Testis (tissue), 2 donors: ENCODE measurements at regions not wholly inside any gene's neighbourhood (a gene's known extent, or its start where the extent isn't known, plus 50 kb on each side); places are given as distances from the start of the nearest gene placed in this dataset.

ENCODE experiments used
- DNase-seq: peaks from one replicate; pipeline ENCODE4 v3.0.0-alpha.2; 2019
- H3K27ac ChIP-seq, 2 donors: fragments of 200-600 bp; sonication (generic); one replicate each; pipeline ENCODE4 v1.5.1; 2019
- H3K27me3 ChIP-seq: fragments of 200-600 bp; sonication (generic); one replicate; pipeline ENCODE4 v1.5.1; 2019
- H3K36me3 ChIP-seq: fragments of 200-600 bp; sonication (generic); one replicate; pipeline ENCODE4 v1.5.1; 2017; ENCODE audit warnings: low read depth; ENCODE audit errors: missing control alignments
- H3K4me1 ChIP-seq: fragments of 200-600 bp; sonication (generic); one replicate; pipeline ENCODE4 v1.5.1; 2019
- H3K4me3 ChIP-seq, 2 donors: fragments of 200-600 bp; sonication (generic); one replicate each; pipeline ENCODE4 v1.5.1; 2017 to 2019
- H3K9me3 ChIP-seq: fragments of 200-600 bp; sonication (generic); one replicate; pipeline ENCODE4 v1.5.1; 2017
- POLR2A ChIP-seq: fragments of 450-650 bp; IDR thresholded peaks from one replicate; pipeline ENCODE4 v1.6.1; 2017; ENCODE audit warnings: antibody characterized with exemption, mild to moderate bottlenecking, moderate library complexity
- WGBS, 2 donors: methylation state at CpG; one replicate each; pipeline ENCODE4 v1.1.5; 2018; 5-methylcytosine and 5-hydroxymethylcytosine counted together
- intact Hi-C: fragments of 100-400 bp; cut with DNase I; formaldehyde crosslinking; loops from one replicate; pipeline ENCODE4 v1.15.1; 2023; ENCODE audit warnings: low total_unique reads
- TF ChIP-seq, protein P1 (sequence below), 3 experiments: fragments of 450-650 bp in 2 of 3; fragments of 200-600 bp in 1 of 3; sonication (generic) in 1 of 3; IDR thresholded peaks; one replicate each; pipeline ENCODE4 v1.5.1; 2016 to 2019; ENCODE audit warnings: antibody characterized with exemption in 3 of 3, mild to moderate bottlenecking in 2 of 3, moderate library complexity in 1 of 3

DNA sequence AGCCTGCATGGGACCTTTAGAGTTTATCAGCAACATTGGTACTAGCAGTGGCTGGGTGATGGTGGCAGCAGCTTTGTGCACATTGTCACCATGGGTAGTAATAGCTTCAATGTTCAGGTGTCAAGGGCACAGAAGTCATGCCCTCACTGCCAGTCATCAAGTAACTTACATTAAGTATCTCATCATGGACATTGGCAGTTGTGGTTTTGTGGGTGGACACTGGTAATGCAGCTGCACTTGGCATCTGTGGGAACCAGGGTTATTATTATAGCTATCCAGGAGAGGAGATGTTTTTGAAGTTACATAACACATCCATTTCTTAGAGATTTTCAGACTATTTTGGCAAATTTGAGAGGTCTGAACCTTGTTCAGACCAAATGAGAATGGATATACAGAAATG, 243.2 kb upstream of the NOCT start:
- intact Hi-C loops: no loop called here
- DNase-seq: no peak
- H3K9me3 ChIP-seq: no peaks in the 10 kb centered on the region
- H3K4me1 ChIP-seq: no peaks in the 10 kb centered on the region
- no peak for TF ChIP-seq POLR2A
- TF ChIP-seq, protein P1, sequence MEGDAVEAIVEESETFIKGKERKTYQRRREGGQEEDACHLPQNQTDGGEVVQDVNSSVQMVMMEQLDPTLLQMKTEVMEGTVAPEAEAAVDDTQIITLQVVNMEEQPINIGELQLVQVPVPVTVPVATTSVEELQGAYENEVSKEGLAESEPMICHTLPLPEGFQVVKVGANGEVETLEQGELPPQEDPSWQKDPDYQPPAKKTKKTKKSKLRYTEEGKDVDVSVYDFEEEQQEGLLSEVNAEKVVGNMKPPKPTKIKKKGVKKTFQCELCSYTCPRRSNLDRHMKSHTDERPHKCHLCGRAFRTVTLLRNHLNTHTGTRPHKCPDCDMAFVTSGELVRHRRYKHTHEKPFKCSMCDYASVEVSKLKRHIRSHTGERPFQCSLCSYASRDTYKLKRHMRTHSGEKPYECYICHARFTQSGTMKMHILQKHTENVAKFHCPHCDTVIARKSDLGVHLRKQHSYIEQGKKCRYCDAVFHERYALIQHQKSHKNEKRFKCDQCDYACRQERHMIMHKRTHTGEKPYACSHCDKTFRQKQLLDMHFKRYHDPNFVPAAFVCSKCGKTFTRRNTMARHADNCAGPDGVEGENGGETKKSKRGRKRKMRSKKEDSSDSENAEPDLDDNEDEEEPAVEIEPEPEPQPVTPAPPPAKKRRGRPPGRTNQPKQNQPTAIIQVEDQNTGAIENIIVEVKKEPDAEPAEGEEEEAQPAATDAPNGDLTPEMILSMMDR (IDR thresholded peaks at IDR 0.05): no peak
- no peaks in the 10 kb centered on the region for H3K27me3 ChIP-seq
- H3K27ac ChIP-seq: no peak overlapping the region
- no peaks in the 10 kb centered on the region for H3K36me3 ChIP-seq
- no peak overlapping the region for H3K4me3 ChIP-seq

DNA sequence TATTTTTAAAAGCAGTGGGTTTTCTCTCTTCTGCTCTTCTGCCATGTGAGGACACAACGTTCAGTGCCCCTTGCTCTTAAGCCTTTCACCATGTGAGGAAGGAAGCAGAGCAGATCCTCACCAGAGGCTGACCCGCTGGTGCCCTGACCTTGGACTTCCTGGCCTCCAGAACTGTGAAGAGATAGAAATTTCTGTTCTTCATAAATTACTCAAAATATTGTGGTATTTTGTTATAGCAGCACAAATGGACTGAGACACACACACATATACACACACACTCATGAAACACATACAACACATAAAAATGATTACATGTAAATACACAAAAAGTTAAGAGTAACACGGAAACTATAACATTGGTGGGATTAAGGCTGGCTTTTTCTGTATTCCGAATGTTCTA, 244.8 kb upstream of the NOCT start:
- H3K4me1 ChIP-seq: no peaks in the 10 kb centered on the region
- H3K27me3 ChIP-seq: no peaks in the 10 kb centered on the region
- DNase-seq: no peak
- TF ChIP-seq, protein P1 (IDR thresholded peaks at IDR 0.05): no peak
- no peak for TF ChIP-seq POLR2A
- no peak overlapping the region for H3K4me3 ChIP-seq
- WGBS, 2 donors: 88 to 90% methylated on average over 4 of the region's 4 CpGs
- no peak overlapping the region for H3K27ac ChIP-seq
- no peaks in the 10 kb centered on the region for H3K9me3 ChIP-seq
- intact Hi-C loops: no loop called here
- H3K36me3 ChIP-seq: no peaks in the 10 kb centered on the region

GRCh38 chr4:138766332-138766731, 249.2 kb upstream of the NOCT start:
- Histone ChIP-seq H3K27me3 (no peaks in the 10 kb centered on the region), H3K36me3 (no peaks in the 10 kb centered on the region), H3K4me3 (no peak overlapping the region), H3K9me3 (no peaks in the 10 kb centered on the region), H3K4me1 (no peaks in the 10 kb centered on the region), H3K27ac (no peak overlapping the region)
- intact Hi-C loops: no loop called here
- WGBS, 2 donors: 89 to 90% methylated on average over 8 of the region's 8 CpGs
- DNase-seq: no peak
- TF ChIP-seq, protein P1 (IDR thresholded peaks at IDR 0.05): no peak
- no peak for TF ChIP-seq POLR2A

DNA sequence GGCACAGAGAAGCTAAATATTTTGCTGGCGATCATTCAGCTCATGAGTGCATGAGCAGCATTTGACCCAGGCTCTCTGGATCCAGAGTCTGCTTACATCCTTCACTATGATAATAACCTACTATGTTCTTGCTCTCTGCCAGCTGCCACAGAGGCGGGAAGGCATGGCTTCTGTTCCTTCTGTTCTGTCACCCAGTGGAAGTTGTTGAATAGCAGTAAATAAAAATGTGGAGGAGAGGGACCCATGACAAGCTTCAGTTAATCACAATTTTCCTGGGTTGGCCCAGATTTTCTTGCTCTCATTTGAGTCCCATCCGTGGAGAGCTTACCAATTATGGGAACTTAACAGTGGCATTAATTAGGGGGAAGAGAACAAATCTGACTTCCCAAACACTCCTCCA, 250.1 kb upstream of the NOCT start:
- intact Hi-C loops: no loop called here
- no peaks in the 10 kb centered on the region for H3K4me1 ChIP-seq
- DNase-seq: no peak
- 87 to 88% methylated on average over 3 of the region's 3 CpGs for WGBS, 2 donors
- H3K27me3 ChIP-seq: no peaks in the 10 kb centered on the region
- H3K9me3 ChIP-seq: no peaks in the 10 kb centered on the region
- H3K36me3 ChIP-seq: no peaks in the 10 kb centered on the region
- no peak for TF ChIP-seq POLR2A
- TF ChIP-seq, protein P1 (IDR thresholded peaks at IDR 0.05): no peak
- H3K4me3 ChIP-seq: no peak overlapping the region
- no peak overlapping the region for H3K27ac ChIP-seq

DNA sequence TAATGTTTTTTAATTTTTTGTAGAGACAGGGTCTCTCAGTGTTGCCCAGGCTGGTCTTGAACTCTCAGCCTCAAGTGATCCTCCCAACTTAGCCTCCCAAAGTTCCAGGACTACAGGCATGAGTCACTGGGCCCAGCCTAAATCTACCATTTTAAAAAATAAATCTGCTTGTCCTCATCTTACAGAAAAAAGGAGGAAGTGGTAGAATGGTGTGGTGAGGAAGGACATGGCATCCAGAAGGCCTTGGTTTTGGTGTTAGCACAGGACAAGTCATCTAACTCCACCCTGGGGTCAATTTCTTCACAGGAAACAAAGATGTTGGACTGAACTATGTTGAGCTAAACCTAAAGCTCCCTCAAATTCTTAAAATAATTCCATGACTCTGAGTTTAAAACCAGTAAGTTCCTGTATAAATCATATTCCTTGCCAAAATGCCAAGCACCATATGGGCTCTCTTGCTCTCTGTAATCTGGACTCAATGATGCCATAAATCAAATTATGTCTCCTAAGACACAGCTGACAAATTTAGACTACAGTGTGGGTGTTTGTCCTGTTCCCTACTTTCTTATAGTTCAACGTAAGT, 253.9 kb upstream of the NOCT start:
- H3K27ac ChIP-seq: no peak overlapping the region
- no peaks in the 10 kb centered on the region for H3K36me3 ChIP-seq
- H3K4me1 ChIP-seq: no peaks in the 10 kb centered on the region
- DNase-seq: no peak
- no peak for TF ChIP-seq POLR2A
- TF ChIP-seq, protein P1 (IDR thresholded peaks at IDR 0.05): no peak
- no peaks in the 10 kb centered on the region for H3K9me3 ChIP-seq
- intact Hi-C loops: no loop called here
- H3K27me3 ChIP-seq: no peaks in the 10 kb centered on the region
- H3K4me3 ChIP-seq: no peak overlapping the region
- 93 to 95% methylated on average over 1 of the region's 1 CpG for WGBS, 2 donors
